LoVo (cell line): ENCODE measurements at regions not wholly inside any gene's neighbourhood (a gene's known extent, or its start where the extent isn't known, plus 50 kb on each side); places are given as distances from the start of the nearest gene placed in this dataset.

Experiments used
- DNase-seq: peaks from one replicate; pipeline ENCODE4 v3.0.0-alpha.2; 2016; ENCODE audit warnings: low spot score

DNA sequence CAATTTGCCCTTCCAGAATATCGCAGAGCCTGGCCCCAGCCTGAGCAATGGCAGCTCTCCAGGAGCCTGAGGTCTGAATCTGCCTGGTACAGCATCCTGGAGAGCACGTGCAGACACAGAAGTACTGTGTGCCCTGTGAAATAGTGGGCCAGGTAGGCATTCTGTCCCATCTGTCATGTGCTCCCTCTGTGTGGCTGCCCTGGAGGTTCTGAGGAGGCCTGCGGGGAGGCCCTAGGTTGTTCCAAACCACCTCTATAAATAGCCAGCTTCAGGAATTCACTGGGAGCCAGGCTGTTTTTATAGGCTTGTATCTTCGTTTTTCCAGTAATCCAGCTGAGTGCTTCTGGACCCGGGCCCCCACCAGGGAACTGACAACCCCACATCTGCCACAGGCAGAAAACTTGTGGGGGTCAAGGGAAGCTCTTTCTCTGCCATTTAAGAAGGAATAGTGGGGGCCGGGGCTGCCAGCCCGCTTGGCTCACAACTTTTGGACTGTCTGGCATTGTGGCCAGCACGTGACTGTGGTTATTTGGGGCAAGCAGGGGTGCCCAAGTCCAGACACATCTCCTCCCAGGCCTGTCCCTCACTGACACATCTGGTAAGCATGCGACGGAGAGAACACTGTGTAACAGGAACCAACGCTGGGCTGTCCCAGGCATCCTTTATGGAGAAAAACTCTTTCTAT, 356.3 kb upstream of the TNRC6C start:
- no peak for DNase-seq

DNA sequence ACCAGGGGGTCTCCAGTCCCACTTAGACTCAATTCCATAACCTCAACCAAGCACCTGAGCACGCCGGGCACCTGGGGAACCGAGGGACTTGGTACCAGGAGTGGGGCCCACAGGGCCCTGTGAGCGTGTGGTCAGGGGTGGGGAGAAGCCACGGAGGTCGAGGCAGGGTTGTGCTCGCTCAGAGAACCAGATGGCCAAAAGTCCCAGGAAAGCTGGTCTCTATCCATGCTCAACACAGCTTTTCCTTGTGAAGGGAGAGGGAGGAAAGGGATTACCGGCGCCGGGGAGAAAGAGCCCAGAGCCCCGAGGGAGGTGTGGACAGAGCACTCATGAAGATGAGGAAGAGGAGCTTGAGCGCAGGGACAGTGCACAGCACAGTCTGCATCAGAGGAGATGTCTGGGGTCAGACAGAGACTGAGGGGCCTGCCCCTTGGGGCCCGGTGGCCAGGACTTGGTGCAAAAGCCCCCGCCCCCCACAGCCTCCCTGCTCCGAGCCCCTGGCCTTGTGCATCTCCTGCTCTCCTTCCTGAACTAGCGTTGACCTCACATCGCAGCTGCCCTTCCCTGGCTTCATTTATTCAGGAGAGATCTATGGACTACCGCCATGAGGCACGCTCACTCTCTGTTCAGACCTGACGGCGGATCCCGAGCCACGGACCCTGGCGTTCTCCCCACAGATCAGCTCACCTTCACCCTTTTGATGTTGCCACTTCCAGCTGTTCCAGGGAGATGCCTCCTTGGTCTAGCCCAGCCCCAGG, 355.4 kb upstream of the TNRC6C start:
- no peak for DNase-seq

DNA sequence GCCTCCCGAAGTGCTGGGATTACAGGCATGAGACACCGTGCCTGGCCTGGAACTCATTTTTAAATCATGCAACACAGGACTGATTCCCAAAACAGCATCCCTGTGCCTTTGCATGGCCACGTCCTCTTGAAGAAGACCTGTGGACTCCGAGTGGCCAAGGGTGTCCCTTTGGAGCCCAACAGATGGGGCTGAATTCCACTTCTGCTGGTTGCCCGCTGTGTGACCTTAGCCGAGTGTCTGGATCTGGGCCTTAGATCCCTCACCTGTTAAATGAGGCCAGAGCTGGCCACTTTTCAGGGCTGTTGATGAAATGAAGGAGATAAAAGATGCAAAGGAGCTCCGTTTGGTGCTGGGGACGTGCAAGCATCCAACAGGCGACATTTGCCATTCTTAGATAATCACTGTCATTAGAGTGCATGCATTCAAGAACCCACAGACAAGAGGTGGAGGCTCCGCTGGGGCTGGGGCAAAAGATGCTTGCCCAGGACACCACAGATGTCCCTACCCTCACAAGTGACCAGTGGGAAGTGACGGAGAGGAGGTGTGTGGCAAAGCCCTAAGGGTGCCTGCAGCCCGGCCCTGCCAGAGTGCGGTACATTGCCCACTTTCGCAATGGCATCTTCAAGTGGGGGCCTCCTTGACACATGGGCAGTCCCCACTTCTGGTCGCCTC, 354.1 kb upstream of the TNRC6C start:
- no peak for DNase-seq

DNA sequence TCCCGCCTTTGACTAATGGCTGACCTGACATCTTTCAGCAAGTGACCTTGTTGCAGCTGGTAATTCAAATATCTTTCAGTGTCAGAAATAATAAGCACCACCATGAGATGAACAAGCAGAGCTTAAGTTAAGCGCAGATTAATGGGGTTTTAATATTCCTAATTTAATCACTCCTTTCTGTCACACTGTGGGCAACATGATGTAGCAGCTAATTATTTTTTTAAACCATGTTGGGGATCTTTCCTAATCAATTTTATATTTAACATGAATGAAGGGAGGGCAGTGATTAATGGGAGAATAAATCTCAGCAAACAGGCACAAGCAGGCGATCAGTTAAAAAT, 353.6 kb upstream of the TNRC6C start:
- DNase-seq: no peak

DNA sequence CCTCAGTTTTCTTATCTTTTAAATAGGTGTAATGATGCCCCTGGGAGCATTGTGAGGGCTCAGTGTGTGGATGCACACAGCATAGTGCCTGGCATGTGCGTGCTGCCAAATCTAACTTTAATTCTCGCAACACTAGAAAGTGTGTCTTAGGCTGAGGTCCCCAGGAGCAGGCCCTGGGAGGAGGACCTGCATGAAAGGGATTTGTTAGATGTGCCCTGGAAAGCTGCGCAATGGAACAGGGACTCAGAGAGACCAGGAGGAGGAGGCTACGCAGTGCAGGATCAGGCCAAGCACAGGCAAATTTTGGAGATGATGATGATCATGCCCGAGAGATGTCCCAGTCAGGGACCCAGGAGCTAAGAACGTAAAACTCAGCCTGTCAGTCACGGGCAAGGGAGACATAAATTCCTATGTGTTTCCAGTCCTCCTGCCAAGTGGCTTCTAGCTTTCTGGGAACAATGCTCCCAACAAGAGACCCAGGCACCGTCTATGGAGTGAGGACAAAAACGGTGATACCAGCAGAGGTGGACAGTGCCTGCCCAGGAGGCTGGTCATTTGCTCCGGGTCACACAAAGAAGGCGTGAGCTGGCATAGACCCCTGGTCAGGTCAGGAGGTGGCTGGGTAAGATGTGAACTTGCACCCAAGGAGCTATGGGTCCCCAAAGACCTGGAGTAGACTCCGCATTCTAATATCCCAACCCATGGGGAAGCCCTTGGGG, 352.2 kb upstream of the TNRC6C start:
- DNase-seq: no peak

DNA sequence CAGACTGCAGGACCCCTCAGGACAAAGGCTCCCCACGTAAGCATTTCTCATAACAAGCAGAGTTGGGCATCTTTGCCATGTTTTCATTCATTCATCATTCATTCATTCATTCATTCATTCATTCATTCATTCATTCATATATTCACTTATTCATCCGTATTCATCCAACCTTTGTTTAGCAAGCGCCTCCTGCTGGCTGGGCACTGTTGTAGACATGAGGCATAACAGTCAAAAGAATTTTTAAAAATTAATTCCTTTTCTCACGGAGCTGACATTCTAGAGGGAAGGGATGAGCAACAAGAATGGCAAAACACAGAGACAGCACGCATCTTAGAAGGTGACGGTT, 351.7 kb upstream of the TNRC6C start:
- no peak for DNase-seq

DNA sequence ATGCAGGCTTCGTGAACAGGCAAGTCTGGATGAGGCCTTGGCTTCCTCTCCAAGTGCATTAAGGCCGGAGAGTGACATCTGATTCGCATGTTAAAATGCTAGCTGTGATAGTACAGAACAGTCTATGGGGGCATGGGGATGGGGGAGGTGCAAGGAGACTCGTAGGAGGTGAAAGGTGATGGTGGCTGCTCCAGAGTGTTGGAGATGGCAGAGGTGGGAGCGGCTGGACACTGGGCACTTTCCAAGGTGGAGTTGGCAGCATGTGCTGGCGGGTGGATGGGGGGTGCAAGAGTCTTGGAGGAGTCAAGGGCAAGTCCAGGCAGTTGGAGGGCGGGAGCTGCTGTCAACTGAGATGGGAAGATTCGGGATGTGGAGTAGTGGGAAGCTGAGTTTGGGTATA, 350.9 kb upstream of the TNRC6C start:
- DNase-seq: no peak

DNA sequence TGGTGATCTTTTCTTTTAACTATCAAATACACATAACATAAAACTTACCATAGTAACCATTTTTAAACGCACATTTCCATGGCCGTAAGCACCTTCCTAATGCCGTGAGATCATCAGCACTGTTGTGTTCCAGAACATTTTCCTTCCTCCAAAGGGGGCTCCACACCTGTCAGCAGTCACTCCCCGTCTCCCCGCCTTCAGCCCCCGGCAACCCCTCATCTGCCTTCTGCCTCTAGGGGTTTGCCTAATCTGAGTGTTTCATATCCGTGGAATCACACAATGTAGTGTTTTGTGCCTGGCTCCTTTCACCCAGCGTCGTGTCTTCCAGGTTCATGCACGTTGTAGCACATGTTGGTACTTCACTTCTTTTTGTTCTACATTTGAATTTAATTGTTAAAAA, 350.1 kb upstream of the TNRC6C start:
- no peak for DNase-seq

DNA sequence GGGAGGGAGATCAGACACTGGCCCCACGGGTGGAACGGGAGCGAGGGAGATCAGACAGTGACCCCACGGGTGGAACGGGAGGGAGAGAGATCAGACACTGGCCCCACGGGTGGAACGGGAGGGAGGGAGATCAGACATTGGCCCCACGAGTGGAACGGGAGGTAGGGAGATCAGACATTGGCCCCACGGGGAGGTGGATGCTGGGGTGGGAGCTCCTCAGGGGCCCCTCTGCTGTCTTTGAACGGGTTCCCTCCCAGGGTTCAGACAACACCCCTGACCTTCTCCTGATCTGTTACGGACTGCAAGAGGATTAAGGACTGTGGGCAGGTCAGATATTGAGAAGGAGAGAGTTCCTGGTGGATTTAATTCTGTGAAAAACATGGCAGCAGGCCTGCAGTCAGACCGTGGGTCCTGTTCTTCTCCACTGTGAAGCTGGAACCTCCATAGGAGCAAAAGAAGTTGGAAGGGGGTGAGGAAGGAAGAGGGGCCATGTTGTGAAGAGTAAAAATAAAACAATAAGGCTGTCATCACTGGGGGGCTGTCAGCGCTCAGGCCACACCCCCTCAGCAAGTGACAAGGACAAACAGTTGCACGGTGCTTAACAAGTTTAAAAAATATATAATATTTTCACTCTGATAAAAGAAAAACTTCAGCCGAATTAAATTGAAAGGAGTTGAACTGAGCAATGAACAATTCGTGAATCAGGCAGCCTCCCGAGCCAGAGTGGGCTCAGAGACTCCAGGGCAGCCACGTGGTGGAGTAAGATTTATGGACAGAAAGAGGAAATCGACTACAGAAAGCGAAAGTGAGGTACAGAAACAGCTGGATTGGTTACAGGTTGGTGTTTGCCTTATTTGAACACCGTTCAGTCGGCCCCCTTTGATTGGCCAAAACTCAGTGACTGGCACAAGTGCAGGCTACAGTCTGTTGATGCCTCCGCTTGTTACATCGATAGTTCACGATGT, 348.7 kb upstream of the TNRC6C start:
- DNase-seq: no peak

DNA sequence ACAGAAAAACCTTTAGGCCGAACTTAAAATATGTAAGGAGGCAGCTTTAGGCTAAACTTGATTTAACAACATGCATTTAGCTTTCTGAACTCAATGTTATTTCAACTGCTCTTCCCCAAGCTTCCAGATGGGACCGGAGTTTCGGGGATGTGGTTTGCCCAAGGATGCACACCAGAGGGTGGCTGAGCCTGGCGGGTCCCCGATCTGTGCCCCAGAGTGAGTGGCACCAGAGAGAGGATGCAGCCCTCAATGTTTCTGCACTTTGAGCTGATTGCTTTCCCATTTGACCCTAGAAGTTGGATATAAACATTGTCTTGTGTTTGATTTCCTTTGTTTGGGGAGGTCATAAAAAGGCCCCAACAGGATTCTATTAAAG, 348.0 kb upstream of the TNRC6C start:
- DNase-seq: no peak

DNA sequence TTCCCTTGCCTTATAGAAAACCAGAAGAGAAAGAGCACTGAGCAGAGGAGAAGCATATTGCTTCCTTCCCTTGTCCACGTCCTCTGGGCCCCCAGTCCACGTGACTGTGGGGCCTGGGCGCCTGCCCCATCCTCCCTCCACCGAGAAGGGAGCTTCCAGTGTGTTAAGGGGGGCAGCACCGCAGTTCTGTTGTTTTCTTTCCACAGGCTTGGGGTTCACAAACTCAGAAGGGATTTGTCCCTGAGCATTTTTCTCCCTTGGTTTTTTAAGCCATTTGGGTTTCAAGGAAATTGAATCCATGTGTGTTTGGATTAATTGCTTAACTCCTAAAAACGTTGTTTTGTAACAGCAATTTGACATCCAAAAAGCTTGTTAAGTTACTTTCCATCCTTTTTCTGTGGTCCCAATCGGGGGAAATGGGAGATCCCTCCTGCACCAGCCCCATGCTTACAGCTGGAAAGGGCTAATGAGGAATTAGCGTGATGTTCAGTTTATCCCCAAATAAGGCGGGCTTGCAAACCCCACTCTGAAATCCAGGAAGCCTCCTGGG, 347.5 kb upstream of the TNRC6C start:
- no peak for DNase-seq

DNA sequence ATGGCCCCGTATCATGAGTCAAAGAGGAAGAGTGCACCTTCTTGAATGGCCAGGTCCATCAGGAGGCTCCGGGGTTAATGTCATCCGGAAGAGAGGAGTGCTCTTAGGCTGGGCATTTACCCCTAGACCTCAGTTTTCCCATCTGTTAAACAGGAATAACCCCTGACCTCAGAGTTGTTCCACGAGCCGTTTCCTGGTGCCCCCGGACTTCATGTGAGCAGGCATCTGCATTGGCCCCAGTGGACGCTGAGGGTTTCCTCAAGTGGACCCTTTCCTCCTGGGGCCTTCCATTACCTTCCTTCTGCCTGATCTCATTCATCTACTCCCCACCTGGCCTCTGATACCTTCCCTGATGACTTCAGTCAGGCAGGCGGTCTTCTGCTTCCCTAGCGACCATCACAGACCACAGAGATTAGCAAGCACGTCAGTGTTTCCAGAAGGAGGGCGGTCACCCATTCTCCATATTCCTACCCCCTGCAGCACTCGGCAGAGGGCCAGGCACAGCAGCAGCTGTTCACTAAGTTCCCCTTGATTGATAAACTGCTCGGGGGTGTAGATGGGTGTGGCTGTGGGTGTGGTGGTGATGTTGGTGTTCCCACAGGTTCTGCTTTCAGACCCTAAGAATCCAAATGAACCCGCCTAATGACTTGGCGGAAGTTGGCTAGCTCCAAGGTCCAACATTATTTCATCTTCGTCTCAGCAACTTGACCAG, 346.6 kb upstream of the TNRC6C start:
- DNase-seq: no peak

DNA sequence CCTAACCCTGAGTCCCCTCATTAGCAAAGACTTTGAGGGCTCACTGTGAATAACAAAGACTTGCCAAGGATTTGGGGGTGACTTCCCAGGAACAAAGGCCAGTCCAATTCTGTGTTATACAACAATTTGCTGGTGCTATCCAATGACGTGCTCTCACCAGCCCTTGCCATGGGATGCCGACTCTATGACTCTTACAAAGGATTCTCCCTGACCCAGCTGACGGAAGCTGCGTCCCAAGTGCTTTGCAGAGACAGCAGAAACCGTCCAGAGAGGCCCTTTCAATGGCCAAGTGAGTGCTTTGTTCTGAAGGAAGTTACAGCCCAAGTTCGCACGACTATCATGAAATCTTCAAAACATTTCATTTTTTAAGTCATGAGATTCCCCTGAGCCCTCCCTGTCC, 345.3 kb upstream of the TNRC6C start:
- DNase-seq: no peak

DNA sequence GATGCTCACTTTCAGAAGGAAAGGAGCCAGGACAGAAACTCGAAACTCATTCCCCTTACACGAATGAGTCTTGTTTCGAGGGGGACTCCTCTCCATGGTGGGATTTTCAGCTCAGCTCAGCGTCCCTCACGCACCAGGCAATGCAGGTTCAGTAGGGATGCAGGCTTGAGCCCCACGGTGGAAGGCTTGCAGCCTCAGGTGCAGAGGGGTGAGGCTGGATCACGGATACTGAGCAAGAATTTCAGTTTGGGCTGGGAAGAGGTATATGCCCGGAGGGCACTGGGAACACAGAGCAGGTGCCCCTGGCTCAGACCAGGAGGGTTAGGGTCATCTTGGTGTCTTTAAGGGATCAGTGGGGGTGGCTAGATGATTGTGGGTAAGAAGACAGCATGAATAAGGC, 344.9 kb upstream of the TNRC6C start:
- DNase-seq: no peak

DNA sequence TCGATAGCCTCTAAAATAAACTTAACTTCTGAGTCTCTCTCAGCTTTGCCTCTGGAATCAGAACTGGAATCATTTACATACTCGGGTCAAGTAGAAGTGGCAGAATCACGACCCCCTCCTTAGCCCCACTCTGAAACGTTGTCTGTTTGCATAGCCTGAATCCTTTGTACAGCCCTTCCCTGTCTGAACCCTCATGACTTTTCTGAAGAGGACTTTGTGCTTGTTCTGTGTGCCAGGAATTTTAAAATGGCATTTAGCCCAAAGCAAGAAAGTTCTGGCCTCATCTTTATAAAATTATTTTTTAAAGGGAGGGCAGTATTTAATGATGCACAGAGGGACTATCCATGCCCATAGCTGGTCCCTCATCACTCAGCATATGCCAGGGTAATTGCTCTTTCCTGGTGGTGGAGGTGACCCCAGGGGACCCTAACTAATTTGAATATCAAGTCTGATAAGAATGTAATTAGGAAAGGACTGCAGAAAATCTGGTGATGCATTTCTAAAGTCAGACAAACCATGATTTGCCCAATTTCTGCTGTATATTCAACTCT, 342.7 kb upstream of the TNRC6C start:
- no peak for DNase-seq

DNA sequence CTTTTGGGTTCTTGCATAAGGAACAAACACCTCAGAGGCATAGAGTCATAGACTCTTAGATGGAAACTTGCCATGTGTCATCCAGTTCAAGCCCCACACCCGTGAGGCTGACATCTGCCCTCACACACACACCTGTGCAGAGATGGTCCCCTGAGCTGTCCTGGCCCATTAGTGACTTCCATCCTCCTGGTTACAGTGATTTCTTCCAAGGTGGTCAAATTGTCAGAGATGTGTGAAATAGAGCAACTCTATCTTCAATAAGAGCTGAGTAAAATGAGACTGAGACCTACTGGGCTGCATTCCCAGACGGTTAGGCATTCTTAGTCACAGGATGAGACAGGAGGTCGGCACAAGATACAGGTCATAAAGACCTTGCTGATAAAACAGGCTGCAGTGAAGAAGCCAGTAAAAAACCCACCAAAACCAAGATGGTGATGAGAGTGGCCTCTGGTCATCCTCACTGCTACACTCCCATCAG, 342.2 kb upstream of the TNRC6C start:
- DNase-seq: no peak

DNA sequence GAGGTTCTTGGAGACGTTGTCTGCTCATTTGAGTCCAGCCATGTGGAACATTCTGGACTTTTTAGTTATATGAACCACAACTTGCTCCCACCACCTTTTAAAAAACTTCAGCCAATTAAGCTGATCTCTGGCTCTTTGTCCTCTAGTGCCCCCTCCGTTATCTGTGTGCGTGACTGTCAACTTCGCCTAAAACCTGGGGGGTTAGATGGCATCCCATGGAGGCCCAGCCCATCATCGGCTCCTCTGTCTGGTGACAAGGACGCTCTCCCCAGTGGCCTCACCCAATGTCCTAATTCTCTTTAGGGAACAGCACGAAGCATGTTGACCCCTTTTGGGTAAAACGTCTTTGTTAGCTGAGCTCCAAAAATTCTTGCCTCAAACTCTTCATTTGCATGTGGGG, 341.0 kb upstream of the TNRC6C start:
- no peak for DNase-seq

DNA sequence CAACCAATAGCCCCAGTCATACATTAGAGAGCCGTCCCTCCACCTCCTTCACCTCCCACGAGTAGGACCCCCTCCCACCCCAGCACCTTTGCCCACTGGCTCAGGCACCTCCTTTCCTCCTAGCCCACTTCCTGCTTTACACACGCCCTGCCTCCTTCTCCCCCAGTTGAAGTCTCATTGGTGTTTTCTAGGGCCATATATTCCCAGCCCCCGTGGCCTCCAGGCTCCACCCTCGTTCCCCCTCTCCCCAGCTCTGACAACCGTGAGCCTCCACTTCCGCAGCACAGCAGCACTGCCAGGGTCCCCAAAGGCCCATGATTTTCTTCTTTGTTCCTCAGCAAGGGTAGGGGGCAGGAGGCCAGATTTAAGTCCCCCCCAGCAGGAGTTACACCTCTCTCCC, 340.3 kb upstream of the TNRC6C start:
- DNase-seq: no peak

DNA sequence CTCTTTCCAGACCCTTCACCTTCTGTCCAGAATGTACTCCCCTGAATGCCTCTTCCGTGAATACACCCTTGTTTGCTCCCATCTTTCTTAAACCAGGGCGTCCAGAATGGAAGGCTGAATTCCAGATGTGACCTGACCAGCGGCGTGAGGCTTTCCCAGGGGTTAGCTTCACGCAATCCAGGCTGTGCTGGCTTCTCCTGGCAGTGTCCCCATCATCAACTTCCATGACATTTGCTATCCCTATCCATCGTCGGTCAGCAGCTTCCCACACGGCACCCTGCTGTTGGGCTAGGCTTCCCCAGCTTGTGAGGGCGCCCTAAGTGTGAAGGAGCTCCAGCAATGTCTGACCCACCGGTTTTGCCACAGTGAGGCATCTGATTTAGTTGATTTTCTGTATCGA, 339.8 kb upstream of the TNRC6C start:
- DNase-seq: no peak

DNA sequence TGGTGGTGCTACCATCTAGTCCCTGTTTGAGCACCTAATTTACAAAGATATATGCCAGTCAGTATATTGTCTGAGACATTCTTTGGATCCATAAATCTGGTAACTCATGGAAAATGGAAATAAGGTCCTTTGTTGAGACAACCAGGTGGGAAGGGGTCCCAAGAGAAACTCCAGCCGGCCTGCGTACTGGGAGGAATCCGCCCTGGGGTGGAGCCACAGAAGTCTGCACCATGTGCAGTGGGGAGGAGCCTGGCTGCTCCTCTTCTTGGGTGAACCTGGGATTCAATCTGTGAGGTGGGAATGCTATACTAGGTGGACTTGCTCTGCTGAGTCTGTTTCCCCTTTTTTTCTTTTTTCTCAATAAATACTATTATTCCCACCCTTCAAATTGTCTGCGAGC, 339.2 kb upstream of the TNRC6C start:
- no peak for DNase-seq
